SH-SY5Y (cell line): ENCODE measurements at regions not wholly inside any gene's neighbourhood (a gene's known extent, or its start where the extent isn't known, plus 50 kb on each side); places are given as distances from the start of the nearest gene placed in this dataset.
A peak's percentile ranks its signal among the peaks of the same experiment; 100 is the strongest.

Experiments used
- GATA2 ChIP-seq: IDR thresholded peaks from 2 replicates; pipeline ENCODE4 v1.6.1; 2011; ENCODE audit warnings: mild to moderate bottlenecking, low read depth, low read length
- GATA3 ChIP-seq: IDR thresholded peaks from 2 replicates; pipeline ENCODE4 v1.6.1; 2011; ENCODE audit warnings: low read depth, mild to moderate bottlenecking, low read length, moderate library complexity

DNA sequence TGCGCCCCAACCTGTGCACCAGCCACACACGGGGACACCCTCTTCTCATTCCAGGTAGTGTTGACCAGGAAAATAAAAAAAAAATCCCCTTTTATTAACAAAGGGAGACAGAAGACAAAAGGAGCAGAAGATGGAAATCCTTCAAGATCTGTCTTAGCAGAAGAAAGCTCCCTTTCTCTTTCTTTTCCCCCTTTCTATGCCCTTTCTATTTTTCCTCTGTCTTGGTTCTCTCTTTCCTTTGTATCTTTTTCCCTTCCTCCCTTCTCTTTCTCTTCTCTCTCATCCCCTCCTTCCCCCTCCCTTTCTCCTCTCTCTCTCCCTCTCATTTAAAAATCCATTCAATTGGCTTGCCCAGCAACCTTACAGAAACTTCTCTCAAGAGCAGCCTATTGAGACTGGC lies 254.1 kb upstream of the ZFHX3 start:
- TF ChIP-seq GATA3, result no peak
- TF ChIP-seq GATA2, result no peak

DNA sequence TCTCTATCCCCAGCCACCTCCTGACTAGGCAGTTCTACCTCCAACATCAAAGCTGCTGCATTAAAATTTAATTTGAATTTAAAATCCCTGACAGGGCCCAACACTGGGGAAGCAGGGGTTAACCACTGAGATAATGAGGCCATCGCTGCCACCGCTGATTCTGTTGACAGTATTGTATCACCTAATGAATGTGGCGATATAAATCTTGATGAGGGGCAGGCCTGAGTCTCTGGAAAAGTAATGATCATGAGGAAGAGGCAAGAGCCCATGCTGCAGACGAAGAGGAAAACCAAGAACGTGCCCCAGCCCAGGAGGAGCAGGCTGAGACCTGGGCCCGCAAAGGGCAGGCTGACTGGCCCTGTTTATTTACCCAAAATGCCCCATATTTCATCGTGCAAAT lies 251.4 kb upstream of the ZFHX3 start:
- TF ChIP-seq GATA3, result no peak
- TF ChIP-seq GATA2, result peak; percentile 94

DNA sequence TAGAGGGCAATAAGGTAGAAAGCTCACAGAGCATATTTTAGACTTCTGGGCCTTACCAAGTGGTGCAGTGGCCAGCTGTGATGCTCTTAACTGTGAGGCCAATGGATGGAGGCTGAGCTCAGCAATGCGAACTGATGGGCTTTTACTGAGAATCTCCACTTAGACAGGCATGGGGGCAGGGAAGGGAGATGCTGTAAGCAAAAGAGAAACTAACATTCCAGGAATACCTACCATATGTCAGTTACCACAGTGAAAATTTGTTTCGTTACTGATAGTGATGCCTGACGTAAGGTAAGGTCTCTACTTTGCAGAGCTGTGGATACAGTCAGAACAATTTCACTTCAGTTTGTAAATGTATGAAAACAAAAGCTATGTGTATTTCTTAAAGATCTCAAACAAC lies 250.6 kb upstream of the ZFHX3 start:
- TF ChIP-seq GATA2, result no peak
- TF ChIP-seq GATA3, result no peak

DNA sequence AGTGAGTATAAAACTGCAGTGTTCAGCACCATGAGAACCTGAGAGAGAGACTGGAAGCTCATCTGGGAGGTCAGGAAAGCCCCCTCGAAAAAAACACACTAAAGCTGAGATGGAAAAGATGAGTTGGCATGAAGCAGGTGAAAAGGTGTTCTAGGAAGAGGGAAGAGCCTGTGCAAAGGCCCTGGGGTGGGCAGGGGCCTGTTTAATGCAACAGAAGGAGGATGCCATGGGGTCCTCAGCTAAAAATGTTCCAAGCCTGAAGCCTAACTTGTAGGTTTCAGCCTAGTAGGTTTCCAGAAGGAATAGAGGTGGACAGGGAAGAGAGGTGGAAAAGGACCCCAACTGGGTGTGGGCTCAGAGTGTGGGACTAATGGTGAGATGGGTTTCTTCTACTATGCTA lies 242.3 kb upstream of the ZFHX3 start:
- TF ChIP-seq GATA2 (no peak), GATA3 (no peak)

DNA sequence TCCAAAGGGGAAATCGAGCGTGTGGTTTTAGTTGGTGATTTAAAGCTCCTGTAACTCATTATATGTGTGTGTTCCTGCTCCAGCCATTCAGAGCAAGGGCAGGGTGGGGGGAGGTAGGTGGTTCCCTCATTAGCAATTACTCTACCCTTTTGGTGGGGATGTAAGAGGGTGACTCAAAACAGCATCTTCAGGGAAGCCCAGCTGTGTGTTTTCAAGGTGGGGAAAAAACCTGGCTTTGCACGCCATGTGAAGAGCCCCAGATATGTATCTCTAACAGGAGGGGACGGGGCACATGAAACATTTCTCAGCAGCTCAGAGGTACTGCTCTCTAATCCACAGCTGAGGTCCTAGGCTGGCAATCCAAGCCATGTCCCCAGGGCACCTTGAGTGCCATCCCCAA lies 241.3 kb upstream of the ZFHX3 start:
- no peak for TF ChIP-seq GATA3
- no peak for TF ChIP-seq GATA2

DNA sequence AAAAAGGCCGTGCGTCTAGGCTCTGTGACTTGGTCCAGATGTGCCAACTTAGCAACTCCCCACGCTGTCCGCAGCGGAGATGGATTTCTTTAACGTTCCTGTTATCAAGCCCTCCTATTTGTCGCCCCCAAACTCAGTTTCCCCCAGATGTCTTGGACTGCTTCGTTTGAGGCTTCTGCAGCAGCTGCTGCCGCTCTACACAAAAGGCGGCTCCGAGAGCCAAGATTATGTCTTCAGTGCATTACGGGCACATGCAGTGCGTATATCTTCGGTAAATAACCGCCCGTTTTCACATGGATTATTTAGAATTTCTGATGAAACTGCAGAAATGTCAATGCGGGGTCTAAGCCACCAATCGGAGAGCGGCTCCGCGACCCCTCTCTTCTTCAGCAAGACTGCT lies 240.6 kb upstream of the ZFHX3 start:
- TF ChIP-seq GATA2, result no peak
- TF ChIP-seq GATA3, result no peak

DNA sequence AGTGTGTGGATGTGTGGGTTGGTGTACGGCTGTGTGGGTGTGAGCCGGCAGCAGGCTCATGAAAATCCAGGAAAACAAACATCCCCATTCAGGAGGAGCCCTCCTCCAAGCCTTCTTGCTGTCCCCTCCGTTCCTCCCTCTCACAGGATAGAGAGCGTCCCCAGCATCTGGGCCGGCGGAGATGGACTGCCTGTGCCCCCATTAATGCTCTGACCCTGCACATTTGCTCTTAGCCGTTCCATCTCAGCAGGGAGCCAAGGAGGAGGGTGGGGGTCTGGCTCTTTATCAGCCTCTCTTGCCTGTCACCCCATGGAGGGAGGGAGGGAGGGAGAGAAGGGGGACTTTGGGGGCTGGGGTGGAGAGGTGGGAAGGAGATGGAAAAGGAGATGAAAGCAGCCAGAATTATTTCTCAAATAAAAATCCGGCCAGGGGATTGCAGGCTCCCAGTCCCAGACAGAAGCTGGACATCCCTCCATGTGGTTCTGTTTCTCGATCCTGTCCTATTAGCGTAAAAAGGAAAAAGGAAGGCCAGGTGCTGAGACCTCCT lies 240.0 kb upstream of the ZFHX3 start:
- TF ChIP-seq GATA2, result no peak
- TF ChIP-seq GATA3, result no peak

DNA sequence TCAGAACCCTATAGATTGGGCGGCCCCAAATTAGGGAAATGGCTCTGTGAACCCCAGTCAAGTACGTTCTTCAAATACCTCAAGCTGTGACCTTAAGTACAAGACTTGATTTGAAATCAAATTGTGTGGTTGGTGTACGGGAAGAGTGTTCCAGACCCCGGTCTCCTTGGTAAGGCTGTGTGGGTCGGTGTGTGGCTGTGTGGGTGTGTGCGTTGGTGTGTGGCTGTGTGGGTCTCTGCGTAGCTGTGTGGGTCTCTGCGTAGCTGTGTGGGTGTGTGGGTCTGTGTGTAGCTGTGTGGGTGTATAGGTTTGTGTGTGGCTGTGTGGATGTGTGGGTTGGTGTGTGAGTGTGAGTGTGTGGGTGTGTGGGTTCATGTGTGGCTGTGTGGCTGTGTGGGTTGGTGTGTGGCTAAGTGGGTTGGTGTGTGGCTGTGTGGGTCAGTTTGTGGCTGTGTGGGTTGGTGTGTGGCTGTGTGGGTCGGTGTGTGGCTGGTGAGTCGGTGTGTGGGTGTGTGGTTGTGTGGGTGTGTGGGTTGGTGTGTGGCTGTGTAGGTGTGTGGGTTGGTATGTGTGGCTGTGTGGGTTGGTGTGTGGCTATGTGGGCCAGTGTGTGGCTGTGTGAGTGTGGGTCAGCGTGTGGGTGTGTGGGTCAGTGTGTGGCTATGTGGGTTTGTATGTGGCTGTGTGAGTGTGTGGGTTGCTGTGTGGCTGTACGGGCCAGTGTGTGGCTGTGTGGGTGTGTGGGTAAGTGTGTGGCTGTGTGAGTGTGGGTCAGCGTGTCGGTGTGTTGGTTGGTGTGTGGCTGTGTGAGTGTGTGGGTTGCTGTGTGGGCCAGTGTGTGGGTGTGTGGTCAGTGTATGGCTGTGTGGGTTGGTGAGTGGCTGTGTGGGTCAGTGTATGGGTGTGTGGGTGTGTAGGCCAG lies 238.7 kb upstream of the ZFHX3 start:
- no peak for TF ChIP-seq GATA3
- no peak for TF ChIP-seq GATA2

DNA sequence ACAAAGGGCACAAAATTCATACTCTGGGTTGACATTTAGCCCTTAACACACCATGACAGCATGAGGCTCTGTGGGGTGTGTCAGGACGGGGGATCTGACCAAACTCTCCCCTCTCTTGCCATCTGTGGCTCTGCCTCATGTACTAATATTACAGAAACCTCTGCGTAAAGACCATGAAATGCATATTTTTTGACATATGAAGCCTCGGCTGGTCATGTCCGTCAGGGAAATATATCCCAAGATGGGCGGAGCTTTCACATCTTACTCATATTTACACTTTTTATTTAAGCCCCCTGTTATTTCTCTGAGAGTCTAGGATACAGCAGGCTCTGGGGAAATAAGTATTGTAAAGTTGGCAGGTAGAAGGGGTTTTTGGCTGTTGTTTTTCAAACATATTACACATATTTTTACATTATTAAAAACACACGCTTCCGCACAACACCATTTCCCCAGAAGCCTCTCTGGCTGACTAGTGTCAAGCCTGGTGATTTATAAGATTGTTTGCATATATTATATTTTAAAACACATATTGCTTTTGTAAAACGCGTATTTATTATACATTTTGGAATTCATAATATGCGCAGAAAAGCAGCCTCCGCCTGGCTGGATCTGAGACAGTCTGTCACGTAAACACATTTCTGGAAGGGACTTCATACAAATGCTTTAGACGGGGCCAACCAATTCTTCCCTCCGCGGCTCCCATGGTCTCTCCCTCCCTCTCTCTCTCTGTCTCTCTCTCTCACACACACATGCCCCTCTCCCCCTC lies 237.7 kb upstream of the ZFHX3 start:
- TF ChIP-seq GATA2 (no peak), GATA3 (no peak)

DNA sequence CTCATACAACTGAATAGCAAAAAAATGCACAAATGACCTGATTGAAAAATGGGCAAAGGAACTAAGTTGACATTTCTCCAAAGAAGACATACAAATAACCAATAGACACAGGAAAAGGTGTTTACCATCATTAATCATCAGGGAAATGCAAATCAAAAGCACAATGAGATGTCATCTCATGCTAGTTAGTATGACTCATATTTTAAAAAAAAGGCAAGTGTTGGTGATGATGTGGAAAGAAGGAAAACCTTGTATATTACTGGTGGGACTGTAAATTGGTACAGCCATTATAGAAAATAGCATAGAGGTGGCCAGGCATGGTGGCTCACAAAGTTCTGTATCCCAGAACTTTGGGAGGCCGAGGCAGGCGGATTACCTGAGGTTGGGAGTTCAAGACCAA lies 232.5 kb upstream of the ZFHX3 start:
- TF ChIP-seq GATA3, result no peak
- no peak for TF ChIP-seq GATA2

DNA sequence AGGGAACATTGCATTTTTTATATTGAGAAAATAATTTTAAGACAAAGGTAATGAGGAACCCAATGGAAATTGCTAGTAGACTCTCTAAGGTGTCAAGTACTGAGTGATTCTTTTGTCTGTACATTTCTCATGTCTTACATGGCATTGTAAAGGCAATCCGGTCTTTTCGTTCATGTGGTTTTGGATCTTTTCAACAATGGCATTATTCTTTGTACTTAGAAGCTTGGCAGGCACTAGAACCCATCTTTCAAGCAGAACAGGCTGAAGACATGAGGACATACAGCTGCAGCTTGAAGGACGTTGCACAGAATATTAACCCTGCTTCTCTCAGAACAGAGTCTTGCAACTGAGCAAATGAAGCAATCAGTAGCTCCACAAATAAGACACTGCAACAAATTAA lies 231.5 kb upstream of the ZFHX3 start:
- TF ChIP-seq GATA2 (no peak), GATA3 (no peak)

DNA sequence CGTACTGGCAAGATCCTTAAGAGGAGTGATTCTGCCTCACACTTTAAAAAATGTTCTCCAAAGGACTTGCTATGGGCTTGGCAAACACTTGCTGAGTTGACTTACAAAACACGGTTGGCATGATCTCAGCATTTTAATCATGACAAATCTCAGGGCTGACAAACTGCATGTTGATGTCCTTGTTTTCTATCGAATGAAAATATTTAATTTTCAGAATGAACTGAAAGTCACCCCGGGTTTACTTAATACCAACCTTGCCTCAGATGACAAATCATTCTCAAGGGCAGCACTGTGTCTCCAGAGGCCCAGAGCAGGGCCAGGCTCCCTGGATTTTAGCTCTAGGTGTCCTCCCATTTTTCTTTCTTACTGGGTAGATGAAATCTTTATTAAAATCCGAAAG lies 229.1 kb upstream of the ZFHX3 start:
- TF ChIP-seq GATA3 (no peak), GATA2 (no peak)

DNA sequence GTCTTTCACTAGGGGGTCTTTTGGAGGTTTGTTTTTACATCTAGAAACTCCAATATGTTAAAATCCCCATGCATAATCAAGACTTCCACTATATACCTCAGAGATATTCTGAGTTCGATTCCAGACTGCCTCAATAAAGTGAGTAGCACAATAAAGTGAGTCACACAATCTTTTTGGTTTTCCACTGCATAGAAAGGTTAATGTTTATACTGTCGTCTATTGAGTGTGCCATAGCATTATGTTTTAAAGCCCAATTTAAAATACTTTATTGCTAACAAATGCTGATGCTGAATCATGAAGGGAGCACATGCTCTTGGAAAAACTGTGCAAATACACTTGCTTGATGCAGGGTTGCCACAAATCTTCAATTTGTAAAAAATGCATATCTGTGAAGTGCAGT lies 227.5 kb upstream of the ZFHX3 start:
- TF ChIP-seq GATA2, result no peak
- no peak for TF ChIP-seq GATA3

DNA sequence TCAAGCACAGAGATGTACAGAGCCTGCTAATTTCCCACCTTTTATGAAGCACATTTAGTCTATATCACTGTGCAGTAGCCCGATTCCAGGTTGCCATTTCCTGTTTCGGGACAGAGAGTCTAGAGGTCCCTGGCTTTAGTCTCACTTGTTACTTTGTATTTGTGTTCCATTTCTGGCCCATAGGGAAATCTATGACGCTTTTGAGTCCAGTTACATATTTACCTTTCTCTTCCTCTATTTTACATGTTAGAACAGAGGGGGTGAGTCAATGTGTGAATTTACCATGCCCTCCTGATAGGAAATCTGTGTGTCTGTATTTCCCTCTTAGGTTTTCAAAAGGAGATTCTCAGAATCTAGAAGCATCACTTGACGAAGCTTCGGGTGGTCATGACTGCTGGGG lies 227.1 kb upstream of the ZFHX3 start:
- TF ChIP-seq GATA3 (no peak), GATA2 (no peak)

DNA sequence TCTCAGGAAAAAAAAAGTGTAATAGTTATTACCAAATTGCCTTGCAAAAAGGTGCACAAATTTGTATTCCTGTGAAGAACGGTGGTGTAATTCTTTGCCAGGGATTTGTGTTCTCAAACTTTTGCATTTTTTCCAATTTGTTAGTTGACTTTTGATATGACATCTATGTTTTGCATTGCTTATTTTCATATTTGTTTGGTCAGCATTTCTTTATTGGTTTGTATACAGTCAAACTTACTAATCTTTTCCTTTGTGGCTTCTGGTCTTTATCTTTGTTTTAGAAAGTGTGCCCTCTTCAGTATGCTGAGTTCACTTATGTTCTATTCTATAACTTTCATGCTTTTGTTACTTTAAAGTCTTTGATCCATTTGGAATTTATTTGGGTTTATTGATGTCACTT lies 226.2 kb upstream of the ZFHX3 start:
- TF ChIP-seq GATA2, result no peak
